ENCODE measurements at regions not wholly inside any gene's neighbourhood (a gene's known extent, or its start where the extent isn't known, plus 50 kb on each side); places are given as distances from the start of the nearest gene placed in this dataset.

DNA sequence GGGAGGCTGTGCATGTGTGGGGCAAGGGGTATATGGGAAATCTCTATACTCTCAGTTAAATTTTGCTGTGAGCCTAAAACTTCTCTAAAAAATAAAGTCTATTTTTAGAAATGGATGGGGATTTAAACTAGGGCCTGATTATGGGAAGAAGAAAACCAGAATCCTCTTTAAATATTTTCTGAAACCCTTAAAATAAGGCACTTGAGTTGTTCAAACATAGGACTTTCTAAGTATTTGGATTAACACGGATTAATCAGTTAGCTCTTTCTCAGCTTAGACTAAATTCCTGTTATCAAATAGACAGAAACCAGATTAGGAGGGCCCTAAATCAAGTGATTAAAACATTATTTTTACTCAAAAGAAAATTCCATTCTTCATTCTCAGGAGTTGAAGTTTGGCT, 438.4 kb downstream of the EFNA5 start:
- no peaks in the 10 kb centered on the region for H3K27me3 ChIP-seq (replicated peaks; ENCODE audit: insufficient read depth)
- no peak for DNase-seq (ENCODE audit: low spot score)
- intact Hi-C loops (cut with DNase I) = no loop called here
- H3K9me3 ChIP-seq = no peaks in the 10 kb centered on the region
- TF ChIP-seq POLR2A (IDR thresholded peaks at IDR 0.05) (no peak), POLR2AphosphoS5 (IDR thresholded peaks at IDR 0.05) (no peak)
- TF ChIP-seq, protein P1, sequence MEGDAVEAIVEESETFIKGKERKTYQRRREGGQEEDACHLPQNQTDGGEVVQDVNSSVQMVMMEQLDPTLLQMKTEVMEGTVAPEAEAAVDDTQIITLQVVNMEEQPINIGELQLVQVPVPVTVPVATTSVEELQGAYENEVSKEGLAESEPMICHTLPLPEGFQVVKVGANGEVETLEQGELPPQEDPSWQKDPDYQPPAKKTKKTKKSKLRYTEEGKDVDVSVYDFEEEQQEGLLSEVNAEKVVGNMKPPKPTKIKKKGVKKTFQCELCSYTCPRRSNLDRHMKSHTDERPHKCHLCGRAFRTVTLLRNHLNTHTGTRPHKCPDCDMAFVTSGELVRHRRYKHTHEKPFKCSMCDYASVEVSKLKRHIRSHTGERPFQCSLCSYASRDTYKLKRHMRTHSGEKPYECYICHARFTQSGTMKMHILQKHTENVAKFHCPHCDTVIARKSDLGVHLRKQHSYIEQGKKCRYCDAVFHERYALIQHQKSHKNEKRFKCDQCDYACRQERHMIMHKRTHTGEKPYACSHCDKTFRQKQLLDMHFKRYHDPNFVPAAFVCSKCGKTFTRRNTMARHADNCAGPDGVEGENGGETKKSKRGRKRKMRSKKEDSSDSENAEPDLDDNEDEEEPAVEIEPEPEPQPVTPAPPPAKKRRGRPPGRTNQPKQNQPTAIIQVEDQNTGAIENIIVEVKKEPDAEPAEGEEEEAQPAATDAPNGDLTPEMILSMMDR (IDR thresholded peaks at IDR 0.05) = no peak
- H3K4me3 ChIP-seq = no peak overlapping the region
- WGBS = 76% methylated on average over 1 of the region's 1 CpG
- no peak overlapping the region for H3K27ac ChIP-seq
- H3K4me1 ChIP-seq (replicated peaks) = no peaks in the 10 kb centered on the region
- H3K36me3 ChIP-seq = no peaks in the 10 kb centered on the region

DNA sequence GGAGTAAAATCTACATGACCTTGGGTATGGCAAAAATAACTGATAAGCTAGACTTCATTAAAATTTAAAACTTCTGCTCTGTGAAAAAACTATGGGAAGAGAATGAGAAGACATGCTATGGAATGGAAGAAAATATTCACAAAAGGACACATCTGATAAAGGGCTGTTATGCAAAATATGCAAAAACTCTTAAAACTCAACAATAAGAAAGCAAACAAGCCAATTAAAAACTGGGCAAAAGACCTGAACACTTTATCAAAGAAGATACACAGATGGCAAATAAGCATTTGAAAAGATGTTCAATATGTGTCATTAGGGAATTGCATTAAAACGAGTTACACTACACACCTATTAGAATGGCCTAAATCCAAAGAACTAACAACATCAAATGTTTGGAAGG, 439.5 kb downstream of the EFNA5 start:
- H3K27ac ChIP-seq = no peak overlapping the region
- TF ChIP-seq POLR2A (IDR thresholded peaks at IDR 0.05) (no peak), POLR2AphosphoS5 (IDR thresholded peaks at IDR 0.05) (no peak)
- TF ChIP-seq, protein P1 (IDR thresholded peaks at IDR 0.05) = no peak
- no peak for DNase-seq (ENCODE audit: low spot score)
- intact Hi-C loops (cut with DNase I) = no loop called here
- H3K9me3 ChIP-seq = no peaks in the 10 kb centered on the region
- no peaks in the 10 kb centered on the region for H3K4me1 ChIP-seq (replicated peaks)
- WGBS = 31% methylated on average over 1 of the region's 1 CpG
- no peaks in the 10 kb centered on the region for H3K36me3 ChIP-seq
- H3K4me3 ChIP-seq = no peak overlapping the region
- H3K27me3 ChIP-seq (replicated peaks; ENCODE audit: insufficient read depth) = no peaks in the 10 kb centered on the region

DNA sequence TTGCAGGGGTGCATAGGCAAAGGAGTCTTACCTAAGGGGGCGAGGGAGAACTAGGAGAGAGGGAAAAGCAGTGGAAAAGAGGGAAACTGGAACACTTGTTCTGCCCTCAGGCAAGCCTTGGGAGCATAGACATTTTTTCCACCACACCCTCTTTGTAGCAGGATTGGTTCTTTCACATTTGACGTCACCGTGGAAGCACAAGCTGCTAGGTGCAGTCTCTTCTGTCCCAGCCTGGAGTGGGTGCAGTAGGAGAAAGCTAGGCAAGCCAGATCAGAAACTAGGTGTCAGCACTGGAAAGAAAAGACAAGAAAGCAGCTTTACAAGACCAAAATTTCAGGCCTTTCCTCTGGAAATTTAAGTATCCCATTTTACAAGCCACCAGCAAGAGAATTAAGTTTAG, 440.4 kb downstream of the EFNA5 start:
- Histone ChIP-seq H3K9me3 (no peaks in the 10 kb centered on the region), H3K27ac (no peak overlapping the region), H3K36me3 (no peaks in the 10 kb centered on the region), H3K27me3 (replicated peaks; ENCODE audit: insufficient read depth) (no peaks in the 10 kb centered on the region), H3K4me1 (replicated peaks) (no peaks in the 10 kb centered on the region), H3K4me3 (no peak overlapping the region)
- WGBS = 80% methylated on average over 3 of the region's 3 CpGs
- intact Hi-C loops (cut with DNase I) = no loop called here
- no peak for DNase-seq (ENCODE audit: low spot score)
- no peak for TF ChIP-seq POLR2AphosphoS5 (IDR thresholded peaks at IDR 0.05)
- TF ChIP-seq, protein P1 (IDR thresholded peaks at IDR 0.05) = no peak

GRCh38 chr5:107228226-107228625, 442.5 kb downstream of the EFNA5 start:
- no peak overlapping the region for H3K27ac ChIP-seq
- H3K9me3 ChIP-seq = no peaks in the 10 kb centered on the region
- H3K27me3 ChIP-seq (replicated peaks; ENCODE audit: insufficient read depth) = no peaks in the 10 kb centered on the region
- WGBS = 29% methylated on average over 2 of the region's 2 CpGs
- no peak for TF ChIP-seq POLR2AphosphoS5 (IDR thresholded peaks at IDR 0.05)
- no peak for TF ChIP-seq POLR2A (IDR thresholded peaks at IDR 0.05)
- TF ChIP-seq, protein P1 (IDR thresholded peaks at IDR 0.05) = no peak
- intact Hi-C loops (cut with DNase I) = no loop called here
- H3K36me3 ChIP-seq = no peaks in the 10 kb centered on the region
- H3K4me1 ChIP-seq (replicated peaks) = no peaks in the 10 kb centered on the region
- no peak for DNase-seq (ENCODE audit: low spot score)
- no peak overlapping the region for H3K4me3 ChIP-seq

DNA sequence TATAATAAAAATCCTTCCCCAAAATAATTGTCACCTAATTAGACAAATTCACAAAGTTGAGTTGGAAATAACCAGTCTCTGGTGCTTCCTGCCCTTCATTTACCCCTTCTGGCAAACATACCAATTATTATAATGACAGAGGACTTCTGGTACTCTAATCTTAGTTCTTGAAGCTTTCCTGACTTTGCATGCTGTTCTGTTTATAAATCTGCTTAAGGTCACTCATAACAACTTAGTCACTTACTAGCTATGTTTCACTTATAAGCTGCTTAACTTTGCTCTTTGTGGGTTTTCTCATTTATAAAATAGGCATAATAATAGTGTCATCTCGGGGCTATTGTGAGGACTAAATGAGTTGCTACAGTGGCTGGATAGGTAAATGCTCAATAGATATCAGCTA, 446.5 kb downstream of the EFNA5 start:
- intact Hi-C loops (cut with DNase I) = no loop called here
- DNase-seq (ENCODE audit: low spot score) = no peak
- Histone ChIP-seq H3K36me3 (no peaks in the 10 kb centered on the region), H3K4me3 (no peak overlapping the region), H3K9me3 (no peaks in the 10 kb centered on the region), H3K4me1 (replicated peaks) (no peaks in the 10 kb centered on the region), H3K27ac (no peak overlapping the region), H3K27me3 (replicated peaks; ENCODE audit: insufficient read depth) (no peaks in the 10 kb centered on the region)
- 73% methylated on average over 1 of the region's 1 CpG for WGBS
- TF ChIP-seq POLR2A (IDR thresholded peaks at IDR 0.05) = no peak
- TF ChIP-seq, protein P1 (IDR thresholded peaks at IDR 0.05) = no peak
